ENCODE measurements at regions not wholly inside any gene's neighbourhood (a gene's known extent, or its start where the extent isn't known, plus 50 kb on each side); places are given as distances from the start of the nearest gene placed in this dataset.

- Histone ChIP-seq H3K36me3 (no peaks in the 10 kb centered on the region), H3K27ac (no peak overlapping the region), H3K4me3 (no peak overlapping the region), H3K27me3 (no peaks in the 10 kb centered on the region), H3K4me1 (no peaks in the 10 kb centered on the region), H3K9me3 (peaks cover 0 to 17% (median 3%) of the 10 kb centered on the region in 11 donors)
- no peak for DNase-seq
- intact Hi-C loops (cut with DNase I): loop anchor here in 4 of 10 donors (5.0 to 10.0 kb wide), 4 partner anchors 149 to 426 kb away; no protein-coding TSS in a partner anchor
- TF ChIP-seq CTCF (IDR thresholded peaks at IDR 0.05): no peak
- ATAC-seq: no peak
- WGBS, 2 donors: 79 to 81% methylated on average over 5 of the region's 5 CpGs
Observed at GRCh38 chr13:50378509-50379044, 363.3 kb downstream of the KCNRG start.

- Histone ChIP-seq H3K4me1 (no peaks in the 10 kb centered on the region), H3K36me3 (no peaks in the 10 kb centered on the region), H3K27ac (no peak overlapping the region), H3K9me3 (peaks cover 0 to 17% (median 3%) of the 10 kb centered on the region in 11 donors), H3K4me3 (no peak overlapping the region), H3K27me3 (no peaks in the 10 kb centered on the region)
- DNase-seq (no peak), ATAC-seq (no peak)
- intact Hi-C loops (cut with DNase I): loop anchor here in 4 of 10 donors (5.0 to 10.0 kb wide), 4 partner anchors 148 to 425 kb away; no protein-coding TSS in a partner anchor
- 81 to 82% methylated on average over 3 of the region's 3 CpGs for WGBS, 2 donors
- no peak for TF ChIP-seq CTCF (IDR thresholded peaks at IDR 0.05)
Observed at GRCh38 chr13:50379584-50379983, 364.3 kb downstream of the KCNRG start.

GRCh38 chr13:50380905-50381304 lies 365.7 kb downstream of the KCNRG start:
- Histone ChIP-seq H3K4me1 (peaks cover 0 to 8% (median 3%) of the 10 kb centered on the region in 9 donors), H3K4me3 (no peak overlapping the region), H3K36me3 (no peaks in the 10 kb centered on the region), H3K27me3 (no peaks in the 10 kb centered on the region), H3K27ac (no peak overlapping the region), H3K9me3 (peaks cover 0 to 17% (median 3%) of the 10 kb centered on the region in 11 donors)
- intact Hi-C loops (cut with DNase I): loop anchor here in 4 of 10 donors (5.0 to 10.0 kb wide), 4 partner anchors 144 to 534 kb away; partner anchors contain the start of gene TRIM13 (in 1 of the 4)
- ATAC-seq (no peak), DNase-seq (no peak)
- TF ChIP-seq CTCF (IDR thresholded peaks at IDR 0.05): no peak

GRCh38 chr13:50382511-50382910 lies 367.3 kb downstream of the KCNRG start:
- Histone ChIP-seq H3K36me3 (no peaks in the 10 kb centered on the region), H3K4me3 (no peak overlapping the region), H3K9me3 (peaks cover 0 to 17% (median 3%) of the 10 kb centered on the region in 11 donors), H3K27me3 (no peaks in the 10 kb centered on the region), H3K27ac (no peak overlapping the region), H3K4me1 (peaks cover 0 to 22% (median 14%) of the 10 kb centered on the region in 9 donors)
- no peak for TF ChIP-seq CTCF (IDR thresholded peaks at IDR 0.05)
- WGBS, 2 donors: 96 to 100% methylated on average over 1 of the region's 1 CpG
- ATAC-seq (no peak), DNase-seq (no peak)
- intact Hi-C loops (cut with DNase I): loop anchor here in 4 of 10 donors (5.0 to 10.0 kb wide), 4 partner anchors 142 to 532 kb away; partner anchors contain the start of gene TRIM13 (in 1 of the 4)
